Urothelium cell line (cell line): ENCODE measurements at regions not wholly inside any gene's neighbourhood (a gene's known extent, or its start where the extent isn't known, plus 50 kb on each side); places are given as distances from the start of the nearest gene placed in this dataset.
A peak's percentile ranks its signal among the peaks of the same experiment; 100 is the strongest.

Experiments used
- DNase-seq: peaks from one replicate; pipeline ENCODE4 v3.0.0; 2011; ENCODE audit warnings: low spot score, mixed read lengths
- FAIRE-seq: peaks from 2 replicates; lab custom pipeline; 2011; peaks lifted over from hg19 to GRCh38; lab: Jason Lieb, UNC

DNA sequence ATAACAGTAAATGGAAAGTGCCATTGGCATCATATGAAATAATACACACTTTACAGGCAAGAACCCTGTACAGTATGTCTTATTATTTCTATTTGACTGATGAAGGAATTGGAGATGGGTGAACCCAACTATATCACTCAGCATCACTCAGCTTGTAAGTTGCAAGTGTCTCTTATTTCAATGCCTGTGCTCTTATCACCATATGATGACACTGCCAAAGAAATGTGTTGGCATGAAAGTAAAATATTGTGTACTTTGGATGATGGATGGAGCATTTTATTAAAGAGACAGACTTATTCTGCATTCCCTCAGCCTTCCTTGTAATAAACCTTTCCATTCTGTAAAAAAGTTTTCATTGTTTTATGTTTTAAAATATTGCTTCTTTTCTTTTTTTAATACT is 927.5 kb upstream of the VRK2 start:
- FAIRE-seq (no peak), DNase-seq (no peak)

DNA sequence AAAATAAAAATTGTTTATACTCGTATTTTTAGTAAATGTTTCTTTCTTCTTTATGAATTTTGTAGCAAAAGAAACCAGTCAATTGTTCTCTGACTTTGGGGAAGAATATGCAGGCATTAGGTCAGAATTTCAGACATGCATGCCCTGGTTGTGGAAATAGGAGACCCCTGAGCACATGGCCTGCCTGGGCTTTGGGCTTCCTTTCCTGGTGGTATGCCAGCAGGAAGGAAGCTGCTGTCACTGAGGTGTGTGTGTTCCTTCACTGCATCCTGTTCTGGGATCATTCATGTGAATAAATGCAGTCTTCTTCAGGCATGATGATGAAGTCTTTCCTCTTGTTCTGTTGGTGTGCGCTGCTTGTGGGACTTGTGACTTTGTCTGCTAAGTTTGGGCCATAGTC is 920.2 kb upstream of the VRK2 start:
- no peak for FAIRE-seq

DNA sequence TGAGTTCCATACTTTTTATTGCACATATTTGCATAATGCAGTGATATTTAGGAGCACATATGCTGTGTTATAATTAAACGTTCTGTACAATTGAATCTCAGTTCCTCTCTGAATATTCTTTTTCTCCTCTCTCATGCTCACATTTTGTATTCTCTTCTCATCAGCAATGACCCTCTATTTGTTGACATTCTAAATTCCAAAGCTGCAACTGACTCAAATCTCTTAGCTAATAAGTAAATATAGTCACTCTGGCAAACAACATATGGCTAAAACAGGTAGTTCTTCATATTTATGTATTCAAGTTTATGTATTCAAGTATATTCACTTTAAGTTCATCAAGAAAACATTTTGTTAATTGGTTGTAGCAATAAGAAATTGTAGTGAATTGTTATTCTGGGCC is 907.4 kb upstream of the VRK2 start:
- no peak for DNase-seq

More for the DNA sequence above, 920.2 kb upstream of the VRK2 start:
- no peak for DNase-seq

DNA sequence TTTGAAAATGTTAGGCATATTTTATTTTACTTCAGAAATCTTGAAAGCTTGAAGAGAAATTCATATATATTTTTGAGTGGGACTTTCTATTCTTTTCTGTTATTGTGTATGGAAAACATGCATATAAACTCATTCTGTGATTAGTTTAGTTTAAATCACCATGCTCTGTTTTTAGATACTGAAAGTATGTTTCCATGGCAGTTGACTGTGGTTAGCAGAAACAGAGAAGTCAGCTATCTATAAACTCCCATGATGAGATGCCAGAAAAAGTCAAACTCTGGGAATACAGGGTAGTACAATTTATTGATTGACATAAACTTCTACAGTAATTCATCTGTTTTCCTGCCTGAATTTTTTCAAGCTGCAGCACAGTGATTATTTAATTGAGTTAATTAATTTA is 905.3 kb upstream of the VRK2 start:
- DNase-seq (no peak), FAIRE-seq (no peak)

More for the DNA sequence above, 907.4 kb upstream of the VRK2 start:
- no peak for FAIRE-seq

DNA sequence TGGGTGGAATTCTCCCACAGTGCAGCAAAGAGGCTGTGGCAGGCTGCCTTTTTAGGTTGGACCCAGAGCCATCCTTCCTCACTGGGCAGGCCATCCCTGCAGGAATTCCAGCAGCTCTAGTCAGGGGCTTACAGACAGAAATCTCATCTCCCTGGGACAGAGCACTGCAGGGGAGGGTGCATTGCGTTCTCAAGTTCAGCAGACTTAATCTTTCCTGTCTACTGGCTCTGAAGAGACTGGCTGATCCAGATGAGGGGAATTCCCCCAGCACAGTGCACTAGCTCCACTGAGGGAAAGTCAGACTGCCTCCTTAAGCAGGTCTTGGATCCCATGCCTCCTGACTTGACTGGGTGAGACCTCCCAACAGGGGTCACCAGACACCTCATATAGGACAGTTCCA is 899.7 kb upstream of the VRK2 start:
- DNase-seq (no peak), FAIRE-seq (no peak)

DNA sequence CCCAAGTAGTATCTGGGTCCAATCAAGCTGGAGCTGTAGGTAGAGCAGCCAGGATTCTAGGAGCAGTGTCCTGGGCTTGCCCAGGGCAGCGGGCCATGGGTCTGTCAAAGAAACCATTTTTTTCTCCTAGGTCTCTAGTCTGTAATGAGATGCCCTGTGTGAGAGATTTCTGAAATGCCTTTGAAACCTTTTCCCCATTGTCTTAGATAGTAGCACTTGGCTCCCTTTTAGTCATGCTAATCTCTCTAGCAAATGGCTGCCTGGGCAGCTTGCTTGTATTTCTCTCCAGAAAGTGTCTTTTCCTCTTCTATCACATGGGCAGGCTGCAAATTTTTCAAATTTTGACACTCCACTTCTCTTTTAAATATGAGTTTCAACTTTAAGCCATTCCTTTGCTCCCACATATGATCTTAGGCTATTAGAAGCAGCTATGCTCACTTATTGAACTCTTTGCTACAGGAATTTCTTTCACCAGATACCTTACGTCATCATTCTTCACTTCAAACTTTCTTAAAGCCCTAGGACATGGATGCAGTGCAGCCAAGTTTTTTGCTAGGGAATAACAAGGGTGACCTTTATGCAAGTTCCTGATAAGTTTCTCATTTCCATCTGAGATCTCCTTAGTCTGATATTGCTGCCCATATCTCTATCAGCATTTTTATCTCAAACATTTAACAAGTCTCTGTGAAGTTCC is 890.2 kb upstream of the VRK2 start:
- DNase-seq (no peak), FAIRE-seq (no peak)

DNA sequence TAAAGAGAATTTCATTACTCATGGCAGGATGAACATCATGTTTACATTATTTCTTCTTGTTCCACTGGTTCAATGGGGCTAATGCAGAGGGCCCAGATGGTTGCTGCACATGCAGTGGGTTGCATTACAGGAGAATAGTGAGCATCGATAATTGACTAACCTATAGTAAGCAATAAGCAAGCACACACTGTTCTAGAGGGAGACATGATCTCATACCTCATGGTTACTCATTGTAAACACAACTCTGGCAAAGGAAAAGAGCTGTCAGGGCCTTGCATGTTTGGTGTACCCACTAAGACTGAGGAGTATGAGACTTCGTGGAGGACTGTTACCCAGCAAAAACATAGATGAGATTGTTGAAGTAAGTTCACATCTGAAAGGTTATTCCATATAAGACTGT is 885.6 kb upstream of the VRK2 start:
- DNase-seq (no peak), FAIRE-seq (peak; percentile 46)

DNA sequence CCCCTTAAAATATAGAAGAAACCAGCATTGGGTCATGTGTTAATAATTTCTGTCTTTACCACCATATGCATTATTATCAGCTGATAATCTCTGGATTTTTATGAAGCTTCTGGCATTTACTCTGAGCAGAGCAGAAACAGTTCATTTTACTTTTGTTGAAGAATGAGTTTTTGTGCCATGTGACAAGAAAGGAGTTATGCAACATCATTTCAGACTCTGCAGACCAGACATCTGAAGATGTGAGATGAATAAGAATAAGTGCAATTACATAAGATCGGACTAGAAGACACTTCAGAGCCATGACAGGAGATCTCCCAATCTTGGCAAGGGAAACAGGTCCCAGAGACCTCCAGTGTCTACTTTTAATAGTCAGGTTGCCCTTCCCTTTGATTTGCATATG is 869.4 kb upstream of the VRK2 start:
- DNase-seq (no peak), FAIRE-seq (no peak)

DNA sequence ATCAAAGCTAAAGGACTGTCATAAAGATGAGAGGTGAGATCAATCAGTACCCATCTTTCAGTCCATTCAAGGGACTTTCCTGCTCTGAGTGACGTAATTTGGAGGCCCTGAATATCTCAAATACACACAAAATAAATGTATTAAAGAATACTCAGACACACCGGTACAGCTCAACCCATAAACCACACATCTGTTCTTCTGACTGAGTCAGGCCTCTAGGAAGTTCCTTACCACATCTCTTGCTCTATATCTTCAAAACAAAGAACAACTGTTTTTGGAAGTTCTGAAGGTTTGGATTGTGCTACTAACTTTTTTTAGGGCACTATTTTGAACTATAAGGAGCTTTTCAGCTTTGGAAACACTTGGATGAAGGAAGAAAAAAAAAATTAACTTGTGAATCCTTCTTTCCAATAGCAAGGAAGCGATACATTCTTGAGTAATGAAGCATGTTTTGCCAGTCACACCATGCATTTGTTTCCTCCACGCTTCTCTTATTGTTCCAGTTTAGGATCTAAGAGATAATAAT is 866.5 kb upstream of the VRK2 start:
- FAIRE-seq: no peak
- peak; percentile 32 for DNase-seq

DNA sequence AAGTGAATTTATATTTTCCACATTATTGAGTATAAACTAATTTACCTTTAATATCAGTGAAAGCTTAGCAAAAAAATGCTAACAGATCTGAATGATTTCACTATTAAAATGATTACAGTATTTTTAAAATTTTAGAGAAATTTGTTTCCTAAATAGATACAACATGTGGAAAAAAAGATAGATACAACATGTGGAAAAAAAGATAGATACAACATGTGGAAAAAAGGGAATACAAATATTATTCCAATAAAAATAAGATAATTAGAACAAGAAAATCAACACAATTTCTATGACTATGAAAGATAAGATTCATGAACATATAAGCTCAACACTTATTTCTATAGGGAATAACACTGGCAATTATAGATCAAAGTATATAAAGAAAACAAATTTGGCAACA is 865.9 kb upstream of the VRK2 start:
- FAIRE-seq: no peak

DNA sequence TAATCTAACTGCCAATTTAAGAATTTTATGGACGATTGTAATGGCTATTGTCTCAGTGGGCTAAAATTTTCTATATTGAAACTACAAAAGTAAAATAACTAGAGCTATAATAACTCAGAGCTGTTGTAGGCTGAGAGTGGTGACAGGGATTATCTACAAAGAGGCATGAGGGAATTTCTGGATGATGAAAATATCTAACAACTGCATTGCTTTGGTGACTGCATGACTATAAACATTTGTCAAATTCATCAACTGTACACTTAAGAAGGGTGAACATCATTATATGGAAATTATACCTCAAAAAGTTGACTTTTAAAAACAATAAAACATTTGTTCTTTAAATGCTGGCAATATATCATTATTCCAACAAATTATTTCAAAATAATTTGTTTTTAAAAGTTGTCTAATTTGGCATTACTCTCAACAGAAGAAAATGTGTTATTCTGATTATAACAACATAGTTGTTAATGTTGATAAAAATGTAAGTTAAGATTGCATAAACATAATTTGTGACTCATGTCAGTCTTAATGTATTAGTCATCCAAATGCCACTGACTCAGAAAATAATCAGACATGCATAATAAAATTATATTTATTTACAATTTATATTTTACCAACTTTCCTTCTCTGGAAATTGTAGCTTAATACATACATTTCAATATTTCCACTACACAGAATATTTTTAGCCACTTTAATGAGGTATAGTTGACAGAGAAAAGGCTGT is 865.1 kb upstream of the VRK2 start:
- FAIRE-seq: no peak
- no peak for DNase-seq

More for the DNA sequence above, 865.9 kb upstream of the VRK2 start:
- DNase-seq: no peak

DNA sequence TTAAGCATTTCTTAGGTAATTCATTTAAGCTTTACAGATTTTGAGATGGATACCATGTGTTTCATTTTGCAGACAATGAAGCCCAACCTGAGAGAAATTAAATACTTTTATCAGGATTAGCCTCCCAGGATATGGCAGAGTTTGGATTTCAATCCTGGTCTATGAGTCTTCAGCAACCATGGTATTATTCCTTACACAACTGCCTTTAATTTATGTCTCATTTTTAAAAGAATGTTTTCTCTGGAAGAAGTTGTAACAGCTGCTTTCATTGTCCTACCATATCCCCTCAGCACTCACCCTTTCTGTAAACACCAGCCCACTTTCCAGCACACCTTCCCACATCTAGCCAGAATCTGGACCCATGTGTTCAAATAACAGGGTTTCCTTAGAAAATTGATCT is 863.7 kb upstream of the VRK2 start:
- no peak for FAIRE-seq
- no peak for DNase-seq

DNA sequence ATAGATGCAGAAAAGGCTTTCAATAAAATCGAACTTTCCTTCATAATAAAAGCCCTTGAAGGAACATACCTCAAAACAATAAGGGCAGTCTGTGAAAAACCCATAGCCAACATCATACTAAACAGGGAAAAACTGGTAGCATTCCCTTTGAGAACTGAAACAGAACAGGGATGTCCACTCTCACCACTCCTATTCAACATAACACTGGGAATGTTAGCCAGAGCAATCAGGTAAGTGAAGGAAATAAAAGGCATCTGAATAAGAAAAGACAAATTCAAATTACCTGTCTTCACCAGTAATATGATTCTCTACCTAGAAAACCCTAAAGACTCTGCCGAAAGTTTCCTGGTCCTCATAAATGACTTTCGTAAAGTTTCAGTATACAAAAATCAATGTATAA is 861.0 kb upstream of the VRK2 start:
- FAIRE-seq: no peak
- no peak for DNase-seq

DNA sequence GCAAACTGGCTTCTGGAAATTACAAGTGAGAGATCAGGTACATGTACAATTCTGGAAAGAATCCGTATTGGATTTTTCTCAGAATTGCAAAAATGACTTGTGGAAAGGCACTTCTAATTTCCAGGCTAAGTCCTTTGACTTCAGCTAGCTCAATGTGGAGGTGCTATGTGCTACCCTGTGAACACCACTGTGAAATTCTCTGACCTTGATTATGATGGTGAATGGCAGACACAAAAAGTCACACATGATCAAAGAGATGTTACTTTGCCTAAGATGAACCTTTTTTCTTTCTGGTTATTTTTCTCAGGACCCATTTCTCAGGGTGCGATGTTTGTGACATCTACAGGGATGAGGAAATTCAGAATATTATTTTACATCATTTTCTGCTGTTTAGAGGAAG is 856.6 kb upstream of the VRK2 start:
- no peak for FAIRE-seq

DNA sequence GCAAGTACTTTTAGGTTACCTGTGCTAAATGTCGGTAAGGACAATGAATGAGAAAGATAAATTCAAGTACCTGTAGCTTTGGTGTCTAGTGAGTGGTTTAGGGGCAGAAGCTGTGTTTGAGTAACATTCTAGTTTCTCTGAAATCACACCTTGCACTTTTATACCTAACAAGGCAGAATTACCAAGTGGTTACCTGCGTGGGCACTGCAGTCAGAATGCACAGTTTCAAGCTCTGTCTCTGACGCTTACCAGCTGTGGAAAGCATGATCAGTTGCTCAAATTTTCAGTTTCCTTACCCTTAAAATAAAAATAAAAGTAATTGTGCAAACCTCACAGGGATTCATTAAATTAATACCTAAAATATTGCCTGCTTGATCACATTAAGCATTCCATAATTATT is 846.9 kb upstream of the VRK2 start:
- no peak for FAIRE-seq
- DNase-seq: no peak

More for the DNA sequence above, 856.6 kb upstream of the VRK2 start:
- no peak for DNase-seq

DNA sequence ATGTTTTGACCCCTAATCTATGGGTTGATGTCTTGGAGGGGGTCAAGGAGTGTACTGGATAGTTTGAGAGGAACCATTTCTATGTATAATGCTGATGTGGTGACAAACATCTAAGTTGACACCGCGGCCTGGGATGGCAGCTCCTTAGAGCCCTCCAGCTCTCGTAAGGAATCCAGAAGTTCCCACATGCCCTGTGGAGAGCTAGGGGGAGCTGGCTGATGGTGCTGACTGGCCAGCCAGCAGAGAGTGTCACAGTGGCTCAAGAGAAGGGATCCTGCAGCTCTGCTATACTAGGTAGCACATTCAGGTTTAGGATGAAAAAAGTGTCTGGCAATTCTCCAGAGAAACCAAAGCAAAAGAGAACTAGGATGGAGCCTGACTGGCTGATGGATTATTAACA is 842.2 kb upstream of the VRK2 start:
- FAIRE-seq: no peak
- DNase-seq: no peak

DNA sequence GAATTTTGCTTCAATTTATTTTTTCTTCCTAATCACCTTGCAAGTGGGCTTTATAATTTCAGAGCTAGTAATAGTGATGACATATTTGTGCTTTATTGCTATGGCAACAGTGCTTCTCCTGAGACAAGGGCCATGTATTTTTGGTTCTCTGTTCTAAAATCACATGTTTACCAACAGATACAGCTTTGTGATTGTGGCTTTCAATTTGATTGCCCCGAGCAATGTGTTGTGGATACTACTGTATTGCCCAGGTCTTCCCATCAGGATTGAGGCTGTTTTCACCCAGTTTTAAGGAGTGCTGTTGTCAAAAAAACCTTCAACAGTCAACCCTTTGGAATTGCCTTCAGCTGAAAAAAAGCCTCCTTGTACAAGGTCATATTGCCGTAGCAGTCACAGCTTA is 841.4 kb upstream of the VRK2 start:
- DNase-seq (no peak), FAIRE-seq (no peak)

DNA sequence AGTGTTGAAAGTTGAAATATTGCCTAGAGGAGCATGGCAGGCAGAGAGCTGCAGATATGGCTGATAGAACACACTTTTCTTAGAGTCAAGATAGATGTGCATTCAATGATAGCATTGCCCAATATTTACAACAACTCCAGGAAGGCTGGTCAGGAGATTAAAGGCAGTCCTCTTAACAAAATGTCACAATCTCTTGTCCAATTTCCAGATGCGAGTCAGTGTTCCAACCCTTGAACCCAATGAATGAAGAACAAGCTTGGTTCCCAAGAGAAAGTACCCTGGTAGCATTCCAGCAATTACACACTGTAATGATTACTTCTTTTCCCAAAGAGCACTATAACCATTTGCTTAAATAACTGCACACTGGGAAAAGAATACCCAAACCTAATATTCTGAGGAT is 839.4 kb upstream of the VRK2 start:
- no peak for FAIRE-seq

DNA sequence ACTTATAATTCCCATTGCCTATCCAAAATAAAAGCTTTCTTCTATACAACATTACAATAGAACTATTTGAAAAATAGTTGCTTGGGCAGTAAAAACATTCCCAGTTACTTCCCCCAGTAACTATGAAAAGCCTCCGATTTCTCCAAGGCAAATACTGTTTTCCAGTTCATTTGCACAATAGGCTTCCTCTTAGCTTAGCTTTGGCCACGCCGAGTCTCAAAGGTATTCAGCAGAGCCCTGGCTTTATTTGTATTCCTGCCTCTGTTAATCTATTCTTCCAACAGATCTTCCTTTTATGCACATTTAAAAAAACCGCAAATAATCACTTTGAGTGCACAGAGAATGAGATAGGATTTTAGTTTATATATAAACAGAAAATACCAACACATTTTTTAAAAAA is 836.8 kb upstream of the VRK2 start:
- no peak for FAIRE-seq
- no peak for DNase-seq

More for the DNA sequence above, 839.4 kb upstream of the VRK2 start:
- no peak for DNase-seq

DNA sequence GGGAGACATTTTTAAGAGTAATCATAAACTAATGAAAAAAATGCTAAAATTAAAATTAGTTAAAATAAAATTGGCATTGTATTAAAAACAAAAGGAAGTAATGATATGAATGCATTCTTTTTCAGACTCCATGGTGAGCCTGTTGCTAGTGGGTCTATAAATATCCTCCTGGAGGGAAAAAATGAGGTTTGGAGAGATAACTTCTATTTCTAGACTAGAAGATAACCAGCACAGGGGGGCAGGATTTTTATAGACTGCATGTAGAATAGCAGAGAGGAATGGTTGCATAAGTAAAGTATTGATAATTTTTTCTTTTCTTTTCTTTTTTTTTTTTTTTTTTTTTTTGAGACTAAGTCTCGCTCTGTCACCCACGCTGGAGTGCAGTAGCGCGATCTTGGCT is 835.8 kb upstream of the VRK2 start:
- FAIRE-seq: no peak
- DNase-seq: no peak

DNA sequence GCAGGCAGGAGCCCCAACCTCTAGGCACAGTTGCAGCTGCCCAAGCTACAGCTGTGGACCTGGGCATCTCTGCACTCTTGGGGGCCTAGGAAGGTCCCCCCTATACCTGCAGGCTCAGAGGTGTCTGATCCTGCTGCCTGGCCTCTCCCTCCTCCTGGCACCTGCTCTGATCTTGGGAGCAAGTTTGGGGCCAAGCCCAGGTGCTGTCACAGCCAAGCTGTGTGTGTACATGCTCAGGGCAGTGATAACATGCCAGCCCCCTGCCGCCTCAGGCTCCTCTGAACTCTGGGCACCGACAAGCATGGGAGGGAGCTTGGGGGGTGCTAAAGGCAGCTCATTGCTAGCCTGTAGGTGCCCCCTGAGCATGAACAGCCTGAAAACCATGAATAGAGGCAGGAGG is 829.6 kb upstream of the VRK2 start:
- DNase-seq: no peak
- FAIRE-seq: no peak

DNA sequence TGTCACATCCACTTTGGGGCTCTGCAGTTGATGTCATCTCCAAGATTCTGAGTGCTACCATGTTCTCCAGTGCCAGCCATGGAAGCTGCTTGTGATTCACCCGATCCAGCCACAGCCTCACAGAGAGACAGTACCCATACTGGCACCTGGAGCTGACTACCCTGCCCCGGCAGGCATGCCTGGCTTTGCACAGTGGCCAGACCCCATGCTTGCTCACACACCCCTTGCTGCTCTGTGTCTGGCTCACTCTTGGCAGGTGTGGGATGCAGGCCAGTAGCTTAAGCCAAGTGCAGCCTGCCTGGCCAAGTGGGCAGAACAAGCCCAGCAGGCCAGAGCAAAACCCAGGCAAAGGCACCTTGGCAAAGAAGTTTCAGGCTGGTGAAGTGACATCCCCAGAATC is 828.4 kb upstream of the VRK2 start:
- FAIRE-seq (no peak), DNase-seq (no peak)
